ENCODE measurements at regions not wholly inside any gene's neighbourhood (a gene's known extent, or its start where the extent isn't known, plus 50 kb on each side); places are given as distances from the start of the nearest gene placed in this dataset.

GRCh38 chr10:35934642-35934995 lies 292.5 kb upstream of the FZD8 start:
- TF ChIP-seq CTCF (IDR thresholded peaks at IDR 0.05), result no peak
- no peak for TF ChIP-seq POLR2A (IDR thresholded peaks at IDR 0.05)
